Stimulated activated CD8-positive, alpha-beta memory T cell treated with anti-CD3 and anti-CD28 coated beads, Interleukin-4, amount 100 ng/mL, for 48 hours (primary cell): ENCODE measurements at regions not wholly inside any gene's neighbourhood (a gene's known extent, or its start where the extent isn't known, plus 50 kb on each side); places are given as distances from the start of the nearest gene placed in this dataset.
"Not testable (repeated sequence)": the region's sequence is repeated elsewhere in the genome, so short reads cannot be mapped to it uniquely, and the experiment has no call there.

ENCODE experiments used
- DNase-seq: peaks from one replicate; pipeline ENCODE4 v3.0.0-alpha.2; 2020

- DNase-seq: no peak
Measured at GRCh38 chr7:68978710-68979109, 619.6 kb upstream of the AUTS2 start.

- no peak for DNase-seq
Measured at GRCh38 chr7:68980011-68980410, 618.3 kb upstream of the AUTS2 start.

- not testable (repeated sequence) for DNase-seq
Measured at GRCh38 chr7:68980432-68980831, 617.8 kb upstream of the AUTS2 start.

GRCh38 chr7:68984306-68984705, 614.0 kb upstream of the AUTS2 start:
- no peak for DNase-seq

GRCh38 chr7:68994841-68995240, 603.4 kb upstream of the AUTS2 start:
- DNase-seq: no peak

- DNase-seq: no peak
Measured at GRCh38 chr7:68998136-68998535, 600.1 kb upstream of the AUTS2 start.

- DNase-seq: no peak
Measured at GRCh38 chr7:69002416-69002815, 595.9 kb upstream of the AUTS2 start.

- DNase-seq: no peak
Measured at GRCh38 chr7:69012149-69012548, 586.1 kb upstream of the AUTS2 start.

GRCh38 chr7:69017208-69017607, 581.1 kb upstream of the AUTS2 start:
- no peak for DNase-seq

- DNase-seq: no peak
Measured at GRCh38 chr7:69018200-69018599, 580.1 kb upstream of the AUTS2 start.

- DNase-seq: no peak
Measured at GRCh38 chr7:69019437-69019836, 578.8 kb upstream of the AUTS2 start.

GRCh38 chr7:69020536-69020935, 577.7 kb upstream of the AUTS2 start:
- DNase-seq: no peak

GRCh38 chr7:69025249-69025648, 573.0 kb upstream of the AUTS2 start:
- no peak for DNase-seq

- no peak for DNase-seq
Measured at GRCh38 chr7:69032848-69033247, 565.4 kb upstream of the AUTS2 start.

GRCh38 chr7:69035826-69036225, 562.4 kb upstream of the AUTS2 start:
- DNase-seq: no peak

- DNase-seq: no peak
Measured at GRCh38 chr7:69036301-69036700, 562.0 kb upstream of the AUTS2 start.

GRCh38 chr7:69038915-69039314, 559.4 kb upstream of the AUTS2 start:
- DNase-seq: no peak

GRCh38 chr7:69042138-69042537, 556.1 kb upstream of the AUTS2 start:
- DNase-seq: no peak

- no peak for DNase-seq
Measured at GRCh38 chr7:69047151-69047754, 551.0 kb upstream of the AUTS2 start.

- DNase-seq: no peak
Measured at GRCh38 chr7:69049326-69049725, 548.9 kb upstream of the AUTS2 start.

- DNase-seq: no peak
Measured at GRCh38 chr7:69052447-69052846, 545.8 kb upstream of the AUTS2 start.

GRCh38 chr7:69060516-69060915, 537.8 kb upstream of the AUTS2 start:
- DNase-seq: no peak

GRCh38 chr7:69062020-69062765, 536.1 kb upstream of the AUTS2 start:
- DNase-seq: no peak

- DNase-seq: no peak
Measured at GRCh38 chr7:69067397-69067796, 530.9 kb upstream of the AUTS2 start.

GRCh38 chr7:69070476-69070875, 527.8 kb upstream of the AUTS2 start:
- no peak for DNase-seq
